Effector memory CD4-positive, alpha-beta T cell (primary cell): ENCODE measurements at regions not wholly inside any gene's neighbourhood (a gene's known extent, or its start where the extent isn't known, plus 50 kb on each side); places are given as distances from the start of the nearest gene placed in this dataset.
A peak's percentile ranks its signal among the peaks of the same experiment; 100 is the strongest.

Source experiments
- DNase-seq, 3 donors: peaks; one replicate each; pipeline ENCODE4 v3.0.0-alpha.2; 2020
- H3K27ac ChIP-seq: 2 replicates; pipeline ENCODE4 v1.7.0; 2013; ENCODE audit warnings: mild to moderate bottlenecking, low read length, moderate library complexity; ENCODE audit not compliant: insufficient read depth, poor library complexity, severe bottlenecking
- H3K27me3 ChIP-seq: replicated peaks from 2 replicates; pipeline ENCODE4 v1.7.0; 2013; ENCODE audit warnings: mild to moderate bottlenecking, low read length; ENCODE audit not compliant: insufficient read depth, control insufficient read depth, poor library complexity, severe bottlenecking
- H3K36me3 ChIP-seq: 2 replicates; pipeline ENCODE4 v1.7.0; 2013; ENCODE audit warnings: mild to moderate bottlenecking, low read length, moderate library complexity; ENCODE audit not compliant: control insufficient read depth, insufficient read depth
- H3K4me1 ChIP-seq: 2 replicates; pipeline ENCODE4 v1.7.0; 2013; ENCODE audit warnings: low read length, mild to moderate bottlenecking; ENCODE audit not compliant: control insufficient read depth, insufficient read depth, poor library complexity, severe bottlenecking
- H3K4me3 ChIP-seq: 2 replicates; pipeline ENCODE4 v1.7.0; 2013; ENCODE audit warnings: low read length, low read depth, mild to moderate bottlenecking; ENCODE audit not compliant: insufficient read depth, poor library complexity, severe bottlenecking
- H3K9me3 ChIP-seq: 2 replicates; pipeline ENCODE4 v1.7.0; 2013; ENCODE audit warnings: mild to moderate bottlenecking, low read length, moderate library complexity; ENCODE audit not compliant: control insufficient read depth

- H3K27me3 ChIP-seq = no peaks in the 10 kb centered on the region
- no peaks in the 10 kb centered on the region for H3K9me3 ChIP-seq
- no peak overlapping the region for H3K4me3 ChIP-seq
- DNase-seq = no peak
- H3K4me1 ChIP-seq = no peaks in the 10 kb centered on the region
- no peak overlapping the region for H3K27ac ChIP-seq
- no peaks in the 10 kb centered on the region for H3K36me3 ChIP-seq
These were observed 66.0 kb upstream of the FTH1 start for GRCh38 chr11:62033191-62034035.

- no peaks in the 10 kb centered on the region for H3K9me3 ChIP-seq
- no peak overlapping the region for H3K4me3 ChIP-seq
- H3K27ac ChIP-seq = no peak overlapping the region
- peaks cover 3% of the 10 kb centered on the region for H3K4me1 ChIP-seq
- no peak for DNase-seq
- no peaks in the 10 kb centered on the region for H3K27me3 ChIP-seq
- no peaks in the 10 kb centered on the region for H3K36me3 ChIP-seq
These were observed 62.7 kb upstream of the FTH1 start for GRCh38 chr11:62030071-62030684.

GRCh38 chr11:62026739-62027370, 59.4 kb upstream of the FTH1 start:
- no peaks in the 10 kb centered on the region for H3K36me3 ChIP-seq
- peaks cover 8% of the 10 kb centered on the region for H3K4me1 ChIP-seq
- peak overlapping the region; percentile 95 for H3K27ac ChIP-seq
- no peaks in the 10 kb centered on the region for H3K9me3 ChIP-seq
- no peaks in the 10 kb centered on the region for H3K27me3 ChIP-seq
- no peak for DNase-seq
- H3K4me3 ChIP-seq = no peak overlapping the region

- DNase-seq = peak; percentile 75 to 86 (median 81)
- H3K27ac ChIP-seq = peak overlapping the region; percentile 95
- H3K9me3 ChIP-seq = no peaks in the 10 kb centered on the region
- H3K4me3 ChIP-seq = peak overlapping the region; percentile 13
- no peaks in the 10 kb centered on the region for H3K36me3 ChIP-seq
- H3K4me1 ChIP-seq = peaks cover 8% of the 10 kb centered on the region
- no peaks in the 10 kb centered on the region for H3K27me3 ChIP-seq
These were observed 58.2 kb upstream of the FTH1 start for GRCh38 chr11:62025487-62026105.

GRCh38 chr11:62024936-62025486, 57.6 kb upstream of the FTH1 start:
- no peak for DNase-seq
- H3K4me1 ChIP-seq = peaks cover 8% of the 10 kb centered on the region
- H3K36me3 ChIP-seq = no peaks in the 10 kb centered on the region
- peak overlapping the region; percentile 13 for H3K4me3 ChIP-seq
- H3K9me3 ChIP-seq = no peaks in the 10 kb centered on the region
- no peaks in the 10 kb centered on the region for H3K27me3 ChIP-seq
- peak overlapping the region; percentile 95 for H3K27ac ChIP-seq

DNA sequence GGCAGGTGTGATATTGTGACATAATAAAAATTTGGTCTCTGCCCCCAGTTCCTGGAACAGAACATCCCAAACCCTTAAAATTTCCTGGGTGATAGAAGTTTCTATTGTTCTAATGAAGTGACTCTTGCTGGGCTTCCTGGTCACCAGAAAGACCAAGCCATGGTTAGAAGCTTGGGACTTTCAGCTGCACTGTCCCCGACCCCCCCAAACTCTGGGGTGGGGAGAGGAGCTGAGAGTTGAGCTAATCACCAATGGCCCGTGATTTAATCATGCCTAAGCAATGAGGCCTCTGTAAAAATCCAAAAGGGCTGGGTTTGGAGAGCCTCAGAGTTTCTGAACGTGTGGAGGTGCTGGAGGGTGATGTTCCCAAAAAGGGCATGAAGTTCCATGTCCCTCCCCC, 54.8 kb upstream of the FTH1 start:
- Histone ChIP-seq H3K36me3 (no peaks in the 10 kb centered on the region), H3K9me3 (no peaks in the 10 kb centered on the region), H3K27me3 (no peaks in the 10 kb centered on the region), H3K4me3 (no peak overlapping the region), H3K27ac (no peak overlapping the region), H3K4me1 (peaks cover 8% of the 10 kb centered on the region)
- DNase-seq = no peak

DNA sequence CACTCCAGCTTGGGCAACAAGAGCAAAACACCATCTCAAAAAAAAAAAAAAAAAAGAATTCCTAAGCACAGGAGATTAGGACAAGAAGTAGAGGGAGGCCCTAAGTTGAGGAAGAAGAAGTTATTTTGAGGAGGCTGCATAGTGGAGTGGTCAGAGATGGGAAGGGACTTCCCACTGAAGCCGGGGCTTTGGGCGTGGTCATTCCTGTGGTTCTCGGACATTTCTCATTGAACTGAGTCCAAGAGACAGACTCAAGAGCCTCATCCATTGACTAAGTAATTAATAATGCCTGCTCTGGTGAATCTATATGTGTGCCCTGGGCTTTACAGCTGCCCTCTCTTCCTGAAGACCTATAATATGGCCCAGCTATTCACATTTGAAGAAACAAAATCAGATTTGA, 53.2 kb upstream of the FTH1 start:
- Histone ChIP-seq H3K27ac (no peak overlapping the region), H3K4me3 (no peak overlapping the region), H3K27me3 (no peaks in the 10 kb centered on the region), H3K36me3 (no peaks in the 10 kb centered on the region), H3K4me1 (peaks cover 8% of the 10 kb centered on the region), H3K9me3 (no peaks in the 10 kb centered on the region)
- DNase-seq = no peak

- H3K27me3 ChIP-seq = no peaks in the 10 kb centered on the region
- no peak for DNase-seq
- no peaks in the 10 kb centered on the region for H3K9me3 ChIP-seq
- no peaks in the 10 kb centered on the region for H3K4me1 ChIP-seq
- H3K36me3 ChIP-seq = no peaks in the 10 kb centered on the region
- H3K27ac ChIP-seq = no peak overlapping the region
- no peak overlapping the region for H3K4me3 ChIP-seq
These were observed 51.7 kb upstream of the FTH1 start for GRCh38 chr11:62018981-62019664.

GRCh38 chr11:62017878-62018655, 50.6 kb upstream of the FTH1 start:
- H3K4me3 ChIP-seq = no peak overlapping the region
- no peak overlapping the region for H3K27ac ChIP-seq
- no peaks in the 10 kb centered on the region for H3K36me3 ChIP-seq
- no peak for DNase-seq
- no peaks in the 10 kb centered on the region for H3K27me3 ChIP-seq
- H3K4me1 ChIP-seq = no peaks in the 10 kb centered on the region
- H3K9me3 ChIP-seq = no peaks in the 10 kb centered on the region
